Gastroesophageal sphincter (tissue), 3 donors: ENCODE measurements at regions not wholly inside any gene's neighbourhood (a gene's known extent, or its start where the extent isn't known, plus 50 kb on each side); places are given as distances from the start of the nearest gene placed in this dataset.

ENCODE experiments used
- EP300 ChIP-seq: sonication (generic); formaldehyde crosslinking; IDR thresholded peaks from one replicate; pipeline ENCODE4 v1.6.1; 2017; ENCODE audit warnings: antibody characterized with exemption, mild to moderate bottlenecking
- POLR2A ChIP-seq, 2 donors: fragments of 450-650 bp; IDR thresholded peaks; one replicate each; pipeline ENCODE4 v1.6.1; 2017; ENCODE audit warnings: antibody characterized with exemption in 2 of 2, mild to moderate bottlenecking in 2 of 2, moderate library complexity in 1 of 2
- POLR2AphosphoS5 ChIP-seq: sonication (generic); formaldehyde crosslinking; IDR thresholded peaks from one replicate; pipeline ENCODE4 v1.6.1; 2017; ENCODE audit warnings: antibody characterized with exemption
- TF ChIP-seq, protein P1 (sequence below), 4 experiments: fragments of 200-600 bp in 2 of 4; fragments of 450-650 bp in 2 of 4; sonication (generic) in 1 of 4; IDR thresholded peaks; one replicate each; pipeline ENCODE4 v1.5.1; 2017 to 2019; ENCODE audit warnings: antibody characterized with exemption in 4 of 4, mild to moderate bottlenecking in 2 of 4, moderate library complexity in 2 of 4

DNA sequence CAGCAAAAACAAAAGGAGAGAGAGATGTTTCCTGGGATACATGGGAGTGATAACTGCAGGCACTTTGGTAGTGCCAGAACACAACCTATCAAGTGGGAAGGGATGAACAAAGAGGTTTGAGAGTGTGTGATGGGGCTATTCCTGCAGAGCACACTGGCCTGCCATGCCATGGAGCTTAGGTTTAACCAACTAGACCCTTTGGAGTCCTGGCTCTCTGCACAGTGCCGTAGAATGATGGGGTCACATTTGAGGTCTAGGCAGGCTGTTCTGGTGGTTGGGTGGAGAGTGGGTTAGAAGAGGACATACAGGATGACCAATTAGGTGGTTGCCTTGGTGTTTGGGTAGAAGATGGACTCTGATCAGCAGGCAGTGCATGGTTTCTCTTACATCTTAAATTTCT lies 101.9 kb upstream of the HABP2 start:
- TF ChIP-seq, protein P1, sequence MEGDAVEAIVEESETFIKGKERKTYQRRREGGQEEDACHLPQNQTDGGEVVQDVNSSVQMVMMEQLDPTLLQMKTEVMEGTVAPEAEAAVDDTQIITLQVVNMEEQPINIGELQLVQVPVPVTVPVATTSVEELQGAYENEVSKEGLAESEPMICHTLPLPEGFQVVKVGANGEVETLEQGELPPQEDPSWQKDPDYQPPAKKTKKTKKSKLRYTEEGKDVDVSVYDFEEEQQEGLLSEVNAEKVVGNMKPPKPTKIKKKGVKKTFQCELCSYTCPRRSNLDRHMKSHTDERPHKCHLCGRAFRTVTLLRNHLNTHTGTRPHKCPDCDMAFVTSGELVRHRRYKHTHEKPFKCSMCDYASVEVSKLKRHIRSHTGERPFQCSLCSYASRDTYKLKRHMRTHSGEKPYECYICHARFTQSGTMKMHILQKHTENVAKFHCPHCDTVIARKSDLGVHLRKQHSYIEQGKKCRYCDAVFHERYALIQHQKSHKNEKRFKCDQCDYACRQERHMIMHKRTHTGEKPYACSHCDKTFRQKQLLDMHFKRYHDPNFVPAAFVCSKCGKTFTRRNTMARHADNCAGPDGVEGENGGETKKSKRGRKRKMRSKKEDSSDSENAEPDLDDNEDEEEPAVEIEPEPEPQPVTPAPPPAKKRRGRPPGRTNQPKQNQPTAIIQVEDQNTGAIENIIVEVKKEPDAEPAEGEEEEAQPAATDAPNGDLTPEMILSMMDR (IDR thresholded peaks at IDR 0.05): no peak
- TF ChIP-seq EP300 (no peak), POLR2A (IDR thresholded peaks at IDR 0.05) (no peak), POLR2AphosphoS5 (no peak)
